ENCODE measurements at regions not wholly inside any gene's neighbourhood (a gene's known extent, or its start where the extent isn't known, plus 50 kb on each side); places are given as distances from the start of the nearest gene placed in this dataset.

DNA sequence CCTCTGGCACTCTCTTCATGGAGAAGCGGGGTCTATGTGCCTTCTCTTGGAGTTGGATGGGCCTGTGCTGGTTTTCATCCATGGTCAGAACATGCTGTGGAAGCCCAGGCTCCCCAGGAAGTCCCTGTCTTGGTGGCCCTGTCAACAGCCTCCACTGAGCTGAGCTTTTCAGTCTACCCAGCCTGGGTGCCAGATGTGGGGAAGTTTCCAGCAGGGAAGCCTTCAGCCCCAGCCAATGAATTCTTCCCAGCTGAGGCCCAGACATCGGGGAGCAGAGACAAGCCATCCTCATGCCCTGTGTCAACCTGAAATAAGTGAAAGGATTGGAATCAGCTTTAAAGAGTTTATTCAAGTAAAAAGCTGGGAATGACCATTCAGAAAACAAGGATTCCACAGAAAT, 75.1 kb upstream of the PGBD5 start:
- TF ChIP-seq, protein P1, sequence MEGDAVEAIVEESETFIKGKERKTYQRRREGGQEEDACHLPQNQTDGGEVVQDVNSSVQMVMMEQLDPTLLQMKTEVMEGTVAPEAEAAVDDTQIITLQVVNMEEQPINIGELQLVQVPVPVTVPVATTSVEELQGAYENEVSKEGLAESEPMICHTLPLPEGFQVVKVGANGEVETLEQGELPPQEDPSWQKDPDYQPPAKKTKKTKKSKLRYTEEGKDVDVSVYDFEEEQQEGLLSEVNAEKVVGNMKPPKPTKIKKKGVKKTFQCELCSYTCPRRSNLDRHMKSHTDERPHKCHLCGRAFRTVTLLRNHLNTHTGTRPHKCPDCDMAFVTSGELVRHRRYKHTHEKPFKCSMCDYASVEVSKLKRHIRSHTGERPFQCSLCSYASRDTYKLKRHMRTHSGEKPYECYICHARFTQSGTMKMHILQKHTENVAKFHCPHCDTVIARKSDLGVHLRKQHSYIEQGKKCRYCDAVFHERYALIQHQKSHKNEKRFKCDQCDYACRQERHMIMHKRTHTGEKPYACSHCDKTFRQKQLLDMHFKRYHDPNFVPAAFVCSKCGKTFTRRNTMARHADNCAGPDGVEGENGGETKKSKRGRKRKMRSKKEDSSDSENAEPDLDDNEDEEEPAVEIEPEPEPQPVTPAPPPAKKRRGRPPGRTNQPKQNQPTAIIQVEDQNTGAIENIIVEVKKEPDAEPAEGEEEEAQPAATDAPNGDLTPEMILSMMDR (conservative IDR thresholded peaks at IDR 0.05; ENCODE audit: low read length), result no peak
- TF ChIP-seq EZH2phosphoT487 (IDR thresholded peaks at IDR 0.05; ENCODE audit: borderline replicate concordance), result no peak

DNA sequence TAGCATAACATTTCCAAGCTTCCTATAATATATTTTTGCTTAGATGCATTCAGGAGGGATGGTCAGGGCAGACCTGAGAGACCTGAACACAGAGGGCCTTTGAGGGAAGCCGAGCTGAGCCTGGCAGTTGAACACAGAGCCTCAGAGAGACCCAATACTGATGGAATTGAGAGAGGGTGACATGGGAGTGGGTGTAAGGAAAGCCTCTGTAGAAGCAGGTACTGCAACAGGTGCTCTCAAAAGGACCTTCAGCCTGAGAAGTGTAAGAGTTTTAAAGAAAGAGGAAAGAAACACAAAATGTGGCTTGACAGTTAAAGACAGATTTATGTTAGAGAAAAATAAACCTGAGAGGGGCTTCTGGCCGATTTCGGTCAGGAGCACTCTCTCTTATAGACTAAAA, 73.9 kb upstream of the PGBD5 start:
- Histone ChIP-seq H3K4me2 (ENCODE audit: low read depth, low read length, poor library complexity, severe bottlenecking) (no peak overlapping the region), H3K9me2 (replicated peaks; ENCODE audit: low read depth, low read length) (no peaks in the 10 kb centered on the region), H3F3A (ENCODE audit: low read depth) (no peaks in the 10 kb centered on the region), H3K4me3 (ENCODE audit: low read length, poor library complexity, severe bottlenecking) (no peak overlapping the region), H3K79me2 (ENCODE audit: insufficient read depth, low read length) (no peaks in the 10 kb centered on the region), H4K20me1 (ENCODE audit: insufficient read depth, low read length, poor library complexity, severe bottlenecking) (no peaks in the 10 kb centered on the region), H3K27me3 (ENCODE audit: insufficient read depth, low read length, poor library complexity, severe bottlenecking) (no peaks in the 10 kb centered on the region), H2AFZ (ENCODE audit: low read length) (no peak overlapping the region), H3K36me3 (ENCODE audit: insufficient read depth, low read length) (no peaks in the 10 kb centered on the region), H3K9ac (ENCODE audit: low read depth, low read length, poor library complexity, severe bottlenecking) (no peak overlapping the region), H3K4me1 (ENCODE audit: insufficient read depth, low read length, poor library complexity, severe bottlenecking) (no peaks in the 10 kb centered on the region), H3K9me3 (ENCODE audit: insufficient read depth, low read depth, low read length) (no peaks in the 10 kb centered on the region)
- TF ChIP-seq EZH2phosphoT487 (IDR thresholded peaks at IDR 0.05; ENCODE audit: borderline replicate concordance), result no peak
- TF ChIP-seq, protein P1 (conservative IDR thresholded peaks at IDR 0.05; ENCODE audit: low read length), result no peak

More for the DNA sequence above, 75.1 kb upstream of the PGBD5 start:
- H3K4me2 ChIP-seq (ENCODE audit: low read depth, low read length, poor library complexity, severe bottlenecking), result no peak overlapping the region
- no peaks in the 10 kb centered on the region for H3K27me3 ChIP-seq (ENCODE audit: insufficient read depth, low read length, poor library complexity, severe bottlenecking)
- H3K4me1 ChIP-seq (ENCODE audit: insufficient read depth, low read length, poor library complexity, severe bottlenecking), result no peaks in the 10 kb centered on the region
- H3K9ac ChIP-seq (ENCODE audit: low read depth, low read length, poor library complexity, severe bottlenecking), result no peak overlapping the region
- no peaks in the 10 kb centered on the region for H3K36me3 ChIP-seq (ENCODE audit: insufficient read depth, low read length)
- H3K4me3 ChIP-seq (ENCODE audit: low read length, poor library complexity, severe bottlenecking), result no peak overlapping the region
- no peaks in the 10 kb centered on the region for H4K20me1 ChIP-seq (ENCODE audit: insufficient read depth, low read length, poor library complexity, severe bottlenecking)
- no peaks in the 10 kb centered on the region for H3F3A ChIP-seq (ENCODE audit: low read depth)
- H3K9me2 ChIP-seq (replicated peaks; ENCODE audit: low read depth, low read length), result no peaks in the 10 kb centered on the region
- H3K9me3 ChIP-seq (ENCODE audit: insufficient read depth, low read depth, low read length), result no peaks in the 10 kb centered on the region
- H2AFZ ChIP-seq (ENCODE audit: low read length), result no peak overlapping the region
- H3K79me2 ChIP-seq (ENCODE audit: insufficient read depth, low read length), result no peaks in the 10 kb centered on the region

DNA sequence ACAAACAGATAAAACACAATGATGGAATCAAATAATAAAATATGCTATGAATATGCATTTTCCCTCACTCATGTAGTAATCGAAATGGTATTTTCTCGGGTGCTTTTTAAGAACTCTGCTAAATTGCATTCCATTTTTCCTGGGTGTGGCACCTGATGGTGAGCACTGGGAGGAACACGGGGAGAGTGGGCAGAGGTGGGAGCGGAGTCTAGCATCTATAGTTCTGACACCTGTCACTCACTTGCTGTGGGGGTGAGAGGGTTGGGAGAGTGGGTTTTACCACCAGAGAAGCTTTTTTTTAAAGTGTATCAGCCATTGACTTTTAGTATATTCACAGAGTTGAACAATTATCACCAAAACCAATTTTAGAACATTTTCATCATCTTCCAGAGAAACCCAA, 73.4 kb upstream of the PGBD5 start:
- no peak overlapping the region for H3K4me2 ChIP-seq (ENCODE audit: low read depth, low read length, poor library complexity, severe bottlenecking)

More for the DNA sequence above, 73.4 kb upstream of the PGBD5 start:
- H3F3A ChIP-seq (ENCODE audit: low read depth), result no peaks in the 10 kb centered on the region
- no peaks in the 10 kb centered on the region for H3K9me2 ChIP-seq (replicated peaks; ENCODE audit: low read depth, low read length)
- no peaks in the 10 kb centered on the region for H4K20me1 ChIP-seq (ENCODE audit: insufficient read depth, low read length, poor library complexity, severe bottlenecking)
- H2AFZ ChIP-seq (ENCODE audit: low read length), result no peak overlapping the region
- no peak for TF ChIP-seq EZH2phosphoT487 (IDR thresholded peaks at IDR 0.05; ENCODE audit: borderline replicate concordance)
- TF ChIP-seq, protein P1 (conservative IDR thresholded peaks at IDR 0.05; ENCODE audit: low read length), result no peak
- no peaks in the 10 kb centered on the region for H3K4me1 ChIP-seq (ENCODE audit: insufficient read depth, low read length, poor library complexity, severe bottlenecking)
- no peaks in the 10 kb centered on the region for H3K9me3 ChIP-seq (ENCODE audit: insufficient read depth, low read depth, low read length)
- no peak overlapping the region for H3K4me3 ChIP-seq (ENCODE audit: low read length, poor library complexity, severe bottlenecking)
- no peaks in the 10 kb centered on the region for H3K79me2 ChIP-seq (ENCODE audit: insufficient read depth, low read length)
- H3K9ac ChIP-seq (ENCODE audit: low read depth, low read length, poor library complexity, severe bottlenecking), result no peak overlapping the region
- no peaks in the 10 kb centered on the region for H3K27me3 ChIP-seq (ENCODE audit: insufficient read depth, low read length, poor library complexity, severe bottlenecking)
- no peaks in the 10 kb centered on the region for H3K36me3 ChIP-seq (ENCODE audit: insufficient read depth, low read length)

All from Loucy (cell line).